ENCODE measurements at regions not wholly inside any gene's neighbourhood (a gene's known extent, or its start where the extent isn't known, plus 50 kb on each side); places are given as distances from the start of the nearest gene placed in this dataset.

DNA sequence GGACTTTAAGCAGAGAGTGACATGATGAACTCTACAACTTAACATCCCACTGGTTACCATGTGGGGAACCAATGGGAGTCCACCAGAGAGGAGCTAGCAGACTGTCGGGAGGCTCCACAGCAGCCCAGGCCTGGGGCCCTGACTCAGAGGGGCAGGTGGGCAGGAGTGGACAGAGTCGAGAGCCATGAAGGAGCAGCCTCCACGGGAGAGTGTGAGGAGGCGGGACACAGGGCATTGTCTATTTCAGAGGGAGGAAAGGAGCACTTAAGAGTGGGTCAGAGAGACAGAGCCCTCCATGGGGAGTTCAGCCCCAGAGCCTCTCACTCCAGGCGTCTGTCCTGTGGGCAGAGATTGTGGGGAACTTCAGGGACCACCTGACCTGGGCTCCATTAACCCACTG, 118.7 kb downstream of the CYP26B1 start:
- no peak overlapping the region for H2AFZ ChIP-seq (ENCODE audit: low read depth)
- H3K9me2 ChIP-seq = no peaks in the 10 kb centered on the region
- no peaks in the 10 kb centered on the region for H3K79me2 ChIP-seq (ENCODE audit: insufficient read depth)
- H3K27me3 ChIP-seq (ENCODE audit: insufficient read depth) = peaks cover 5% of the 10 kb centered on the region; the same call in 1 of the 2 replicates
- no peak overlapping the region for H3K4me2 ChIP-seq
- no peaks in the 10 kb centered on the region for H4K20me1 ChIP-seq (ENCODE audit: insufficient read depth)
- 24% methylated on average over 5 of the region's 5 CpGs for WGBS (ENCODE audit: low lambda C conversion rate)
- no peak for DNase-seq
- H3K4me3 ChIP-seq (ENCODE audit: low read depth in 2 of 2, low read length in 1 of 2) = no peak overlapping the region
- no peaks in the 10 kb centered on the region for H3K4me1 ChIP-seq (ENCODE audit: control insufficient read depth in 1 of 2, insufficient read depth in 2 of 2, low read depth in 1 of 2, low read length in 1 of 2)
- H3F3A ChIP-seq (replicated peaks; ENCODE audit: insufficient read depth) = no peaks in the 10 kb centered on the region
- no peak overlapping the region for H3K9ac ChIP-seq
- TF ChIP-seq FOXJ3 (CRISPR knock-in tag; IDR thresholded peaks at IDR 0.05) (no peak), RXRA (IDR thresholded peaks at IDR 0.05; ENCODE audit: borderline replicate concordance, low read depth) (no peak), NFIC (IDR thresholded peaks at IDR 0.05; ENCODE audit: borderline replicate concordance) (no peak), FOXM1 (IDR thresholded peaks at IDR 0.05; ENCODE audit: low read depth) (no peak), EZH2phosphoT487 (IDR thresholded peaks at IDR 0.05; ENCODE audit: borderline replicate concordance, low read depth) (no peak), JUND (IDR thresholded peaks at IDR 0.05) (no peak), RCOR1 (IDR thresholded peaks at IDR 0.05; ENCODE audit: low read length) (no peak), FOSL2 (IDR thresholded peaks at IDR 0.05; ENCODE audit: borderline replicate concordance, low read depth) (no peak), GABPA (IDR thresholded peaks at IDR 0.05; ENCODE audit: low read depth) (no peak), TAF1 (IDR thresholded peaks at IDR 0.05; ENCODE audit: borderline replicate concordance, low read depth, low read length) (no peak), SMC3 (IDR thresholded peaks at IDR 0.05; ENCODE audit: low read depth, low read length) (no peak), MEF2A (IDR thresholded peaks at IDR 0.05; ENCODE audit: borderline replicate concordance, low read depth) (no peak), EP300 (IDR thresholded peaks at IDR 0.05; ENCODE audit: borderline replicate concordance in 1 of 2, low read depth in 1 of 2, low read length in 1 of 2) (no peak), CHD2 (IDR thresholded peaks at IDR 0.05; ENCODE audit: low read length, partially characterized antibody) (no peak)
- TF ChIP-seq, protein P1, sequence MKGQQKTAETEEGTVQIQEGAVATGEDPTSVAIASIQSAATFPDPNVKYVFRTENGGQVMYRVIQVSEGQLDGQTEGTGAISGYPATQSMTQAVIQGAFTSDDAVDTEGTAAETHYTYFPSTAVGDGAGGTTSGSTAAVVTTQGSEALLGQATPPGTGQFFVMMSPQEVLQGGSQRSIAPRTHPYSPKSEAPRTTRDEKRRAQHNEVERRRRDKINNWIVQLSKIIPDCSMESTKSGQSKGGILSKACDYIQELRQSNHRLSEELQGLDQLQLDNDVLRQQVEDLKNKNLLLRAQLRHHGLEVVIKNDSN (IDR thresholded peaks at IDR 0.05; ENCODE audit: borderline replicate concordance, low read depth) = no peak
- TF ChIP-seq, protein P2, sequence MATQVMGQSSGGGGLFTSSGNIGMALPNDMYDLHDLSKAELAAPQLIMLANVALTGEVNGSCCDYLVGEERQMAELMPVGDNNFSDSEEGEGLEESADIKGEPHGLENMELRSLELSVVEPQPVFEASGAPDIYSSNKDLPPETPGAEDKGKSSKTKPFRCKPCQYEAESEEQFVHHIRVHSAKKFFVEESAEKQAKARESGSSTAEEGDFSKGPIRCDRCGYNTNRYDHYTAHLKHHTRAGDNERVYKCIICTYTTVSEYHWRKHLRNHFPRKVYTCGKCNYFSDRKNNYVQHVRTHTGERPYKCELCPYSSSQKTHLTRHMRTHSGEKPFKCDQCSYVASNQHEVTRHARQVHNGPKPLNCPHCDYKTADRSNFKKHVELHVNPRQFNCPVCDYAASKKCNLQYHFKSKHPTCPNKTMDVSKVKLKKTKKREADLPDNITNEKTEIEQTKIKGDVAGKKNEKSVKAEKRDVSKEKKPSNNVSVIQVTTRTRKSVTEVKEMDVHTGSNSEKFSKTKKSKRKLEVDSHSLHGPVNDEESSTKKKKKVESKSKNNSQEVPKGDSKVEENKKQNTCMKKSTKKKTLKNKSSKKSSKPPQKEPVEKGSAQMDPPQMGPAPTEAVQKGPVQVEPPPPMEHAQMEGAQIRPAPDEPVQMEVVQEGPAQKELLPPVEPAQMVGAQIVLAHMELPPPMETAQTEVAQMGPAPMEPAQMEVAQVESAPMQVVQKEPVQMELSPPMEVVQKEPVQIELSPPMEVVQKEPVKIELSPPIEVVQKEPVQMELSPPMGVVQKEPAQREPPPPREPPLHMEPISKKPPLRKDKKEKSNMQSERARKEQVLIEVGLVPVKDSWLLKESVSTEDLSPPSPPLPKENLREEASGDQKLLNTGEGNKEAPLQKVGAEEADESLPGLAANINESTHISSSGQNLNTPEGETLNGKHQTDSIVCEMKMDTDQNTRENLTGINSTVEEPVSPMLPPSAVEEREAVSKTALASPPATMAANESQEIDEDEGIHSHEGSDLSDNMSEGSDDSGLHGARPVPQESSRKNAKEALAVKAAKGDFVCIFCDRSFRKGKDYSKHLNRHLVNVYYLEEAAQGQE (IDR thresholded peaks at IDR 0.05; ENCODE audit: low read depth, low read length) = no peak
- TF ChIP-seq, protein P3, sequence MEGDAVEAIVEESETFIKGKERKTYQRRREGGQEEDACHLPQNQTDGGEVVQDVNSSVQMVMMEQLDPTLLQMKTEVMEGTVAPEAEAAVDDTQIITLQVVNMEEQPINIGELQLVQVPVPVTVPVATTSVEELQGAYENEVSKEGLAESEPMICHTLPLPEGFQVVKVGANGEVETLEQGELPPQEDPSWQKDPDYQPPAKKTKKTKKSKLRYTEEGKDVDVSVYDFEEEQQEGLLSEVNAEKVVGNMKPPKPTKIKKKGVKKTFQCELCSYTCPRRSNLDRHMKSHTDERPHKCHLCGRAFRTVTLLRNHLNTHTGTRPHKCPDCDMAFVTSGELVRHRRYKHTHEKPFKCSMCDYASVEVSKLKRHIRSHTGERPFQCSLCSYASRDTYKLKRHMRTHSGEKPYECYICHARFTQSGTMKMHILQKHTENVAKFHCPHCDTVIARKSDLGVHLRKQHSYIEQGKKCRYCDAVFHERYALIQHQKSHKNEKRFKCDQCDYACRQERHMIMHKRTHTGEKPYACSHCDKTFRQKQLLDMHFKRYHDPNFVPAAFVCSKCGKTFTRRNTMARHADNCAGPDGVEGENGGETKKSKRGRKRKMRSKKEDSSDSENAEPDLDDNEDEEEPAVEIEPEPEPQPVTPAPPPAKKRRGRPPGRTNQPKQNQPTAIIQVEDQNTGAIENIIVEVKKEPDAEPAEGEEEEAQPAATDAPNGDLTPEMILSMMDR (IDR thresholded peaks at IDR 0.05) = no peak
- TF ChIP-seq, protein P4, sequence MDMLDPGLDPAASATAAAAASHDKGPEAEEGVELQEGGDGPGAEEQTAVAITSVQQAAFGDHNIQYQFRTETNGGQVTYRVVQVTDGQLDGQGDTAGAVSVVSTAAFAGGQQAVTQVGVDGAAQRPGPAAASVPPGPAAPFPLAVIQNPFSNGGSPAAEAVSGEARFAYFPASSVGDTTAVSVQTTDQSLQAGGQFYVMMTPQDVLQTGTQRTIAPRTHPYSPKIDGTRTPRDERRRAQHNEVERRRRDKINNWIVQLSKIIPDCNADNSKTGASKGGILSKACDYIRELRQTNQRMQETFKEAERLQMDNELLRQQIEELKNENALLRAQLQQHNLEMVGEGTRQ (IDR thresholded peaks at IDR 0.05; ENCODE audit: borderline replicate concordance, low read depth, low read length) = no peak
- TF ChIP-seq, protein P5, sequence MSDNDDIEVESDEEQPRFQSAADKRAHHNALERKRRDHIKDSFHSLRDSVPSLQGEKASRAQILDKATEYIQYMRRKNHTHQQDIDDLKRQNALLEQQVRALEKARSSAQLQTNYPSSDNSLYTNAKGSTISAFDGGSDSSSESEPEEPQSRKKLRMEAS (IDR thresholded peaks at IDR 0.05; ENCODE audit: low read depth) = no peak
- H3K36me3 ChIP-seq (replicated peaks in 1 of 2; ENCODE audit: control insufficient read depth in 1 of 2, insufficient read depth in 2 of 2, low read length in 1 of 2) = no peaks in the 10 kb centered on the region
- ChIA-PET CTCF (no interaction called here), POLR2A (no interaction called here)
- H3K27ac ChIP-seq (ENCODE audit: low read depth in 2 of 2, low read length in 1 of 2) = no peak overlapping the region
- H3K9me3 ChIP-seq = no peaks in the 10 kb centered on the region

All from SK-N-SH (cell line).